H9 (cell line): ENCODE measurements at regions not wholly inside any gene's neighbourhood (a gene's known extent, or its start where the extent isn't known, plus 50 kb on each side); places are given as distances from the start of the nearest gene placed in this dataset.

Experiments used
- DNase-seq: peaks from one replicate; pipeline ENCODE4 v3.0.0-alpha.2; 2017
- H2AFZ ChIP-seq: one replicate; pipeline ENCODE4 v1.6.1; 2013; ENCODE audit warnings: mild to moderate bottlenecking, low read length, control low read depth, moderate library complexity
- H2AK5ac ChIP-seq: 2 replicates; pipeline ENCODE4 v1.6.1; 2013; ENCODE audit warnings: low read length, control low read depth, mixed read lengths; ENCODE audit not compliant: insufficient read length
- H2BK120ac ChIP-seq: one replicate; pipeline ENCODE4 v1.6.1; 2013; ENCODE audit warnings: low read depth, mild to moderate bottlenecking, low read length, control low read depth, inconsistent platforms; ENCODE audit not compliant: poor library complexity, severe bottlenecking
- H2BK12ac ChIP-seq: 2 replicates; pipeline ENCODE4 v1.6.1; 2013; ENCODE audit warnings: low read length, control low read depth, mixed read lengths, low read depth; ENCODE audit not compliant: insufficient read length
- H2BK15ac ChIP-seq: 2 replicates; pipeline ENCODE4 v1.6.1; 2013; ENCODE audit warnings: low read depth, low read length, control low read depth
- H2BK20ac ChIP-seq: one replicate; pipeline ENCODE4 v1.6.1; 2013; ENCODE audit warnings: low read depth, mild to moderate bottlenecking, low read length, control low read depth, inconsistent platforms; ENCODE audit not compliant: poor library complexity, severe bottlenecking
- H2BK5ac ChIP-seq: 2 replicates; pipeline ENCODE4 v1.6.1; 2013; ENCODE audit warnings: low read length, control low read depth, mixed read lengths; ENCODE audit not compliant: insufficient read length
- H3K14ac ChIP-seq: 2 replicates; pipeline ENCODE4 v1.6.1; 2013; ENCODE audit warnings: low read length, control low read depth; ENCODE audit not compliant: insufficient read depth
- H3K18ac ChIP-seq: 2 replicates; pipeline ENCODE4 v1.6.1; 2013; ENCODE audit warnings: low read depth, mild to moderate bottlenecking, mixed read lengths, low read length, control low read depth; ENCODE audit not compliant: insufficient read length
- H3K23ac ChIP-seq: 2 replicates; pipeline ENCODE4 v1.6.1; 2013; ENCODE audit warnings: low read length, control low read depth, mixed read lengths, low read depth; ENCODE audit not compliant: insufficient read length
- H3K23me2 ChIP-seq: 2 replicates; pipeline ENCODE4 v1.6.1; 2013; ENCODE audit warnings: low read depth, mild to moderate bottlenecking, mixed read lengths, low read length, control low read depth; ENCODE audit not compliant: insufficient read length, poor library complexity, severe bottlenecking
- H3K27ac ChIP-seq: 2 replicates; pipeline ENCODE4 v1.5.1; 2013; ENCODE audit warnings: low read length, control low read depth, mixed read lengths, low read depth; ENCODE audit not compliant: insufficient read length
- H3K27me3 ChIP-seq: 2 replicates; pipeline ENCODE4 v1.6.1; 2013; ENCODE audit warnings: low read length, control low read depth, inconsistent platforms; ENCODE audit not compliant: insufficient read depth
- H3K4ac ChIP-seq: 2 replicates; pipeline ENCODE4 v1.6.1; 2013; ENCODE audit warnings: low read depth, mild to moderate bottlenecking, control low read depth, inconsistent platforms, low read length, moderate library complexity
- H3K4me1 ChIP-seq: 2 replicates; pipeline ENCODE4 v1.6.1; 2013; ENCODE audit warnings: low read length, control low read depth, inconsistent platforms; ENCODE audit not compliant: insufficient read depth
- H3K4me2 ChIP-seq: 2 replicates; pipeline ENCODE4 v1.6.1; 2013; ENCODE audit warnings: low read length, control low read depth, mixed read lengths; ENCODE audit not compliant: insufficient read length, insufficient read depth
- H3K56ac ChIP-seq: 2 replicates; pipeline ENCODE4 v1.6.1; 2013; ENCODE audit warnings: low read depth, mild to moderate bottlenecking, mixed read lengths, low read length, control low read depth; ENCODE audit not compliant: insufficient read length
- H3K79me1 ChIP-seq: 2 replicates; pipeline ENCODE4 v1.6.1; 2013; ENCODE audit warnings: low read depth, mild to moderate bottlenecking, moderate library complexity, low read length, control low read depth, inconsistent platforms; ENCODE audit not compliant: insufficient read depth, poor library complexity, severe bottlenecking
- H3K79me2 ChIP-seq: 2 replicates; pipeline ENCODE4 v1.6.1; 2013; ENCODE audit warnings: low read length, control low read depth, inconsistent platforms; ENCODE audit not compliant: insufficient read depth
- H3K9ac ChIP-seq: 2 replicates; pipeline ENCODE4 v1.6.1; 2013; ENCODE audit warnings: low read length, control low read depth, mixed read lengths; ENCODE audit not compliant: insufficient read length; ENCODE audit errors: extremely low read depth
- H3K9me3 ChIP-seq: one replicate; pipeline ENCODE4 v1.6.1; 2013; ENCODE audit warnings: low read depth, low read length, inconsistent platforms; ENCODE audit not compliant: control insufficient read depth
- H3T11ph ChIP-seq: one replicate; pipeline ENCODE4 v1.6.1; 2013; ENCODE audit warnings: mild to moderate bottlenecking, low read length, control low read depth, inconsistent platforms
- H4K20me1 ChIP-seq: one replicate; pipeline ENCODE4 v1.6.1; 2013; ENCODE audit not compliant: control insufficient read depth, insufficient read length, insufficient read depth
- H4K5ac ChIP-seq: 2 replicates; pipeline ENCODE4 v1.6.1; 2013; ENCODE audit warnings: low read depth, mild to moderate bottlenecking, mixed read lengths, low read length, control low read depth; ENCODE audit not compliant: insufficient read length
- H4K8ac ChIP-seq: replicated peaks from 2 replicates; pipeline ENCODE4 v1.6.1; 2013; ENCODE audit warnings: low read length, control low read depth, mixed read lengths, low read depth; ENCODE audit not compliant: insufficient read length
- H4K91ac ChIP-seq: 2 replicates; pipeline ENCODE4 v1.6.1; 2013; ENCODE audit warnings: low read depth, mild to moderate bottlenecking, moderate library complexity, mixed read lengths, low read length, control low read depth; ENCODE audit not compliant: insufficient read length
- H3K27ac Mint-ChIP-seq, 3 experiments: 2 replicates in 2 of 3; 3 replicates in 1 of 3; pipeline ENCODE4 v1.8.0; 2020 to 2021; ENCODE audit warnings: mixed read lengths in 3 of 3, mild to moderate bottlenecking in 1 of 3, moderate library complexity in 1 of 3
- H3K27me3 Mint-ChIP-seq: 2 replicates; pipeline ENCODE4 v1.8.0; 2021; ENCODE audit warnings: low read depth, mild to moderate bottlenecking, moderate library complexity, mixed read lengths
- H3K36me3 Mint-ChIP-seq, 3 experiments: 2 replicates in 2 of 3; 3 replicates in 1 of 3; pipeline ENCODE4 v1.8.0; 2020 to 2021; ENCODE audit warnings: low read depth in 3 of 3, mixed read lengths in 3 of 3; ENCODE audit not compliant: insufficient read depth in 1 of 3
- H3K4me1 Mint-ChIP-seq, 2 experiments: 2 replicates each; pipeline ENCODE4 v1.8.0; 2020; ENCODE audit warnings: mixed read lengths in 2 of 2
- H3K4me3 Mint-ChIP-seq, 2 experiments: 2 replicates in 1 of 2; 3 replicates in 1 of 2; pipeline ENCODE4 v1.8.0; 2020 to 2021; ENCODE audit warnings: mild to moderate bottlenecking in 2 of 2, mixed read lengths in 2 of 2, moderate library complexity in 1 of 2
- H3K9me3 Mint-ChIP-seq, 2 experiments: 2 replicates in 1 of 2; 3 replicates in 1 of 2; pipeline ENCODE4 v1.8.0; 2020; ENCODE audit warnings: mild to moderate bottlenecking in 2 of 2, mixed read lengths in 2 of 2, moderate library complexity in 1 of 2
- CTCF ChIP-seq: fragments of 200-600 bp; sonication (generic); conservative IDR thresholded peaks from 3 replicates; pipeline ENCODE4 v1.8.0; 2021; ENCODE audit warnings: antibody characterized with exemption, mild to moderate bottlenecking
- WGBS: extraction: QIAGEN DNeasy Blood & Tissue Kit; methylation state at CpG from one replicate; pipeline ENCODE4 v1.1.7; 2013; ENCODE audit warnings: missing lambda C conversion rate, low lambda C conversion rate, mixed read lengths; ENCODE audit not compliant: insufficient read length; ENCODE audit errors: extremely low coverage; 5-methylcytosine and 5-hydroxymethylcytosine counted together

GRCh38 chr1:199629624-199630023 is 397.9 kb upstream of the NR5A2 start:
- TF ChIP-seq CTCF, result no peak
- Histone ChIP-seq H3K27me3 (no peaks in the 10 kb centered on the region), H3K9me3 (no peaks in the 10 kb centered on the region), H3K4me2 (no peak overlapping the region), H4K91ac (no peak overlapping the region), H3K27ac (no peak overlapping the region), H2BK120ac (no peak overlapping the region), H3K23ac (no peak overlapping the region), H3K79me2 (no peaks in the 10 kb centered on the region), H3T11ph (no peak overlapping the region), H2AK5ac (no peak overlapping the region), H2BK5ac (no peak overlapping the region), H3K23me2 (no peaks in the 10 kb centered on the region), H2BK20ac (no peak overlapping the region), H2BK15ac (no peak overlapping the region), H3K18ac (no peak overlapping the region), H4K5ac (no peak overlapping the region), H3K4me1 (peaks cover 4% of the 10 kb centered on the region), H3K14ac (no peak overlapping the region), H3K4ac (no peak overlapping the region), H2BK12ac (no peak overlapping the region), H3K9ac (no peak overlapping the region), H3K79me1 (no peaks in the 10 kb centered on the region), H4K20me1 (no peaks in the 10 kb centered on the region), H4K8ac (no peak overlapping the region), H3K56ac (no peak overlapping the region), H2AFZ (no peak overlapping the region)
- DNase-seq, result no peak
- Mint-ChIP-seq H3K27ac (peak overlapping the region in 1 of 3 experiments; percentile 4; a peak in 2 of 7 replicates), H3K9me3 (peaks cover 19 to 20% of the 10 kb centered on the region in 2 experiments), H3K4me1 (peaks cover 26 to 29% of the 10 kb centered on the region in 2 experiments), H3K36me3 (peaks cover 5 to 24% (median 18%) of the 10 kb centered on the region in 3 experiments), H3K27me3 (no peaks in the 10 kb centered on the region), H3K4me3 (no peak overlapping the region)
- no CpG with 5 or more reads among the region's 4 CpGs for WGBS
